VCaP (cell line): ENCODE measurements at regions not wholly inside any gene's neighbourhood (a gene's known extent, or its start where the extent isn't known, plus 50 kb on each side); places are given as distances from the start of the nearest gene placed in this dataset.

Source experiments
- H3K27ac ChIP-seq: fragments of 450-650 bp; 2 replicates; pipeline ENCODE4 v1.5.1; 2017
- TF ChIP-seq, protein P1 (sequence below): fragments of 450-650 bp; conservative IDR thresholded peaks from 2 replicates; pipeline ENCODE4 v1.5.1; 2017; ENCODE audit warnings: mild to moderate bottlenecking, moderate library complexity

DNA sequence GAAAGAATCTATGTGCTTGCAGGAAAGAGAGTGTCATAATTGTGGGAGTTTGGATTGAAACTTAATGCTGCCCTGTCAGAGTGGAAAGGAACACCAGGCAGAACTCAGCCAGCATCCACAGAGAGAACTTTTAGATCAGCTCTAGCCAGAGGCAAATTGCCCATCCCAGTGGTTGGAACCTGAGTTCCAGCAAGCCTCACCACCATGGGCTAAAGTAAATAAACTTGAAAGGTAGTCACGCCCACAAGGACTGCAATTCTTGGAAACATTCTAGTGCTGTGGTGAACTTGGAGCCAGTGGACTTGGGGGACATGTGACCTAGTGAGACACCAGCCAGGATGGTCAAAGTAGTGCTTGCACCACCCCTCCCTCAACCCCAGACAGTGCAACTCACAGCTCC is 571.6 kb downstream of the LRRIQ3 start:
- TF ChIP-seq, protein P1, sequence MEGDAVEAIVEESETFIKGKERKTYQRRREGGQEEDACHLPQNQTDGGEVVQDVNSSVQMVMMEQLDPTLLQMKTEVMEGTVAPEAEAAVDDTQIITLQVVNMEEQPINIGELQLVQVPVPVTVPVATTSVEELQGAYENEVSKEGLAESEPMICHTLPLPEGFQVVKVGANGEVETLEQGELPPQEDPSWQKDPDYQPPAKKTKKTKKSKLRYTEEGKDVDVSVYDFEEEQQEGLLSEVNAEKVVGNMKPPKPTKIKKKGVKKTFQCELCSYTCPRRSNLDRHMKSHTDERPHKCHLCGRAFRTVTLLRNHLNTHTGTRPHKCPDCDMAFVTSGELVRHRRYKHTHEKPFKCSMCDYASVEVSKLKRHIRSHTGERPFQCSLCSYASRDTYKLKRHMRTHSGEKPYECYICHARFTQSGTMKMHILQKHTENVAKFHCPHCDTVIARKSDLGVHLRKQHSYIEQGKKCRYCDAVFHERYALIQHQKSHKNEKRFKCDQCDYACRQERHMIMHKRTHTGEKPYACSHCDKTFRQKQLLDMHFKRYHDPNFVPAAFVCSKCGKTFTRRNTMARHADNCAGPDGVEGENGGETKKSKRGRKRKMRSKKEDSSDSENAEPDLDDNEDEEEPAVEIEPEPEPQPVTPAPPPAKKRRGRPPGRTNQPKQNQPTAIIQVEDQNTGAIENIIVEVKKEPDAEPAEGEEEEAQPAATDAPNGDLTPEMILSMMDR = no peak
- no peak overlapping the region for H3K27ac ChIP-seq

DNA sequence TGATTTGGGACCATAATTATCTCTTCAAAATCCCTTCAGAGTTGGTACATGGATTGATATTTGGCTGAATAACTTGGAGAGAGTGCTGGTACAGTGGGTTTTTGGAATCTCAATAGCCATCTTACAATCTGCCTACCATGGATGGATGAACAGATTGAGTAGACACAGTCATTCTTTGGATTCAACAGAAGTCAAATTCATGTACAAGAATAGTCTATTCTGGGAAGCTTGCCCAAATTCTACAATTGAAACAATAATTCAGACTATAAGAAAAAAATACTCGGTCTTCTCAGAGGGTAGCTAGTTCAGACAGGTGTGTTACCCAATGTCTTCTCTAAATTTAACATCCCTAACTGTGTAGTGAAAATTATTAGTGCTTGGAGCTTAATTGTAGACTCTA is 574.0 kb downstream of the LRRIQ3 start:
- TF ChIP-seq, protein P1 = no peak
- no peak overlapping the region for H3K27ac ChIP-seq

DNA sequence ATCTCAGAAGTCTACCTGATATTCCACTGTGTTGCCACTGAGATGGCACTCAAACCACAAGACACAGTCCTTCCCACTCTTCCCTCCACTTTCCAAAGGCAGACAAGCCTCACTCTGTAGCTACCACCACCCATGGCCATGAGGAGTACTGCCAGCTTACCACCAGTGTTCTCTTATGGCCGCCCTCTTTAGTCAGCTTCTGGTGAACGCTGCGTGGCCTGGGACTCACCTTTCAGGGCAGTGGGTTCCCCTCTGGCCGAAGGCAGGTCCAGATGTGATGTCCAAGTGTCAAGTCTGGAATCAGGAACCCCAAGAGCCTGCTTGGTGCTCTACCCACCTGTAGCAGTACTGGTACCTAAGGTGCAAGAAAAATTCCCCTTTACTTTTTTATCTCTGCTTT is 580.8 kb downstream of the LRRIQ3 start:
- H3K27ac ChIP-seq = no peak overlapping the region
- TF ChIP-seq, protein P1 = no peak

DNA sequence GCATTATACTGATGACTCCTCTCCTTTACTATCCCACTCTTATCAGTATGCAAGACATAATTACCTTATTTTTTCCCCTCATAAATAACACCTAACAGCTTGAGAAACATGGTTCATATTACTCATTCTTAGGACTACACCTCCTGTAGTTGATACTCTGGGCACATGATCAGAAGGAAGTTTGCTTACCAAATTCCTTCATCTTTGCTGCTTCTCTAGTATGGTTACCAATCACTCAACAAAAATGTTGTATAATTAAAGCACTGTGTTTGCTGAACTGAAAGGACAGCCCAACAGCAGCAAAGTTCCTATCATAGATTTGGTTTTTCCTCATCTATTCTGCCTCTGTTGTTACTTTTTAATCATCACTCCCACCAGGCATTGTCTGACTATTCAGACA is 586.3 kb downstream of the LRRIQ3 start:
- no peak overlapping the region for H3K27ac ChIP-seq
- TF ChIP-seq, protein P1 = no peak

DNA sequence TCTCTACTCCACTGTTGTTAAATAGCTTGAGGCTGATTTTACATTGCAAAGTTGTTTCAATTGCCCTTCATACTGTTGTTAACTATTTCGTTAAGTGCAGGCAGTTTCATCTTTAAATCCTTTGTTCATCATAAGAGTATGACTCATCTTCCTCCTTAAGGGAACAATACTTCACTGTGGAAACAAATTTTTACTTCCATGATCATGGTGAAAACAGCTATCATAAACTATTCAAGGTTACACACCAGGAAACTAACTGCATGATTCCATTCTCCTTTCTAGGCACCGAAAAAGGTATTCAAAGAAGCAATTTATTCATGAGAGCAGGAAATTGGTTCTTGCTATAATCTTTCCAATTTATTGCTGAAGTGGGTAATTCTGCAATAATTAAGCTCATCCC is 593.2 kb downstream of the LRRIQ3 start:
- TF ChIP-seq, protein P1 = no peak
- H3K27ac ChIP-seq = no peak overlapping the region

DNA sequence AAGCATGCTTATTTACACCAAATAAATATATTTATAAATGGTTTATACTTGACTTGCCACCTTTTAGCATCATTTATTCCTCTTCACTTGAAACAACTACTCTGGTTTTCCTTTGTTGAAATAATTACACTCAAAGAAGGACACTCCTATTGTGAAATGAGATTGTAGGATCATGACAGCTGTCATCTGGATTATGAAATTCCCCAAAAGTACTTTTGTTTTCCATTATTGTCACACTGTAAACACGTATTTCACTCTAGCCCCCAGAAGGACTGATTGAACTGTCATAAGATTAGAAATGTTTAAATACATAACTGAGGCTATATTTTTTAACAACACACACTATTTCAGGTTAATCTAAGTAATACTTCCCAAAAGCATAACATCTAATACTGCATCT is 593.8 kb downstream of the LRRIQ3 start:
- TF ChIP-seq, protein P1 = no peak
- H3K27ac ChIP-seq = no peak overlapping the region

DNA sequence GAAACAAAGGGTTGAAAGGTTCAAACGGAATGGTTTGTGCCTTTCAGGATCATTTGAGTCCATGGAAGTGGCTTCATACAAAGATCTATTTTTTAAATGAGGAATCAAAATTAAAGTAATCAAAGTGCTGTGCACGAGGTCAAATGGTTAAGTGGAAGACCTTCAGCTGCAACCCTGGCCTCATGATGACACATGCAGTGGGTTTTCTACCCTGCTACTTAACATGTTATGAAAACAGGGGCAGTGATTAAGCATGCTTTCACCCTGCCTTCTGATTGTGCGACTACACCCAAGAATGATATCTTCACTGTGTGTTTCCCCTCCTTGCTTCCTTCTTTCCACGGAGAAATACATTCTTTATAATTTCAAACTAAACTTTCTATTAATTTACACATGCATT is 604.2 kb downstream of the LRRIQ3 start:
- peak overlapping the region; percentile 38; the same call in 1 of the 2 replicates for H3K27ac ChIP-seq
- TF ChIP-seq, protein P1 = no peak

DNA sequence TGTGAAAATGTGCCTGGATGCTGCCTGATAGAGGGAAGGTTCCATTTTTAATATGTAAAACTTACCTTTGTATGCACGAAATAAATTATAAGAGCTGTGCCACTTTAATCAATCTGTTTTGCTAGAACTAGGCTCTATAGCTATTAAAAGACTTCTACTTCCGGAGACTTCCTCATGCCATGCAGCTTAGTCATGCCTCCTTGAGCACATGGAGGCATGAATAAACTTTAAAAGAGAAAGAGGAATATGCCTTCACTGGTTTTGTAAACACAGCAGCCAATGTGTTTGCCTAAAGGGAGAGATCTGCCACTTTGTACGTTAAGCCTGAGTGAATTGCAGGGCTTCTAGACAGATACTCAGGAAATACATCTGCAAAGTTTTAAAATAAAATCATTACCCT is 604.6 kb downstream of the LRRIQ3 start:
- TF ChIP-seq, protein P1 = no peak
- H3K27ac ChIP-seq = peak overlapping the region; percentile 38; the same call in 1 of the 2 replicates
